ENCODE measurements at regions not wholly inside any gene's neighbourhood (a gene's known extent, or its start where the extent isn't known, plus 50 kb on each side); places are given as distances from the start of the nearest gene placed in this dataset.
"Not testable (repeated sequence)": the region's sequence is repeated elsewhere in the genome, so short reads cannot be mapped to it uniquely, and the experiment has no call there.

GRCh38 chrX:129323115-129323514 is 200.2 kb downstream of the SMARCA1 start:
- TF ChIP-seq, protein P1, sequence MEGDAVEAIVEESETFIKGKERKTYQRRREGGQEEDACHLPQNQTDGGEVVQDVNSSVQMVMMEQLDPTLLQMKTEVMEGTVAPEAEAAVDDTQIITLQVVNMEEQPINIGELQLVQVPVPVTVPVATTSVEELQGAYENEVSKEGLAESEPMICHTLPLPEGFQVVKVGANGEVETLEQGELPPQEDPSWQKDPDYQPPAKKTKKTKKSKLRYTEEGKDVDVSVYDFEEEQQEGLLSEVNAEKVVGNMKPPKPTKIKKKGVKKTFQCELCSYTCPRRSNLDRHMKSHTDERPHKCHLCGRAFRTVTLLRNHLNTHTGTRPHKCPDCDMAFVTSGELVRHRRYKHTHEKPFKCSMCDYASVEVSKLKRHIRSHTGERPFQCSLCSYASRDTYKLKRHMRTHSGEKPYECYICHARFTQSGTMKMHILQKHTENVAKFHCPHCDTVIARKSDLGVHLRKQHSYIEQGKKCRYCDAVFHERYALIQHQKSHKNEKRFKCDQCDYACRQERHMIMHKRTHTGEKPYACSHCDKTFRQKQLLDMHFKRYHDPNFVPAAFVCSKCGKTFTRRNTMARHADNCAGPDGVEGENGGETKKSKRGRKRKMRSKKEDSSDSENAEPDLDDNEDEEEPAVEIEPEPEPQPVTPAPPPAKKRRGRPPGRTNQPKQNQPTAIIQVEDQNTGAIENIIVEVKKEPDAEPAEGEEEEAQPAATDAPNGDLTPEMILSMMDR (IDR thresholded peaks at IDR 0.05): no peak
- no peaks in the 10 kb centered on the region for H3K4me1 ChIP-seq (ENCODE audit: control insufficient read depth in 1 of 2, low read depth in 2 of 2)
- no peak for DNase-seq (ENCODE audit: low spot score)
- H3K4me3 ChIP-seq: no peak overlapping the region
- H3K27ac ChIP-seq: no peak overlapping the region
- H3K9me3 ChIP-seq: no peaks in the 10 kb centered on the region
- no peaks in the 10 kb centered on the region for H3K27me3 ChIP-seq (replicated peaks; ENCODE audit: insufficient read depth)
- H3K36me3 ChIP-seq: no peaks in the 10 kb centered on the region
- ATAC-seq (ENCODE audit: insufficient number of reproducible peaks, low FRiP score, low read depth): no peak

DNA sequence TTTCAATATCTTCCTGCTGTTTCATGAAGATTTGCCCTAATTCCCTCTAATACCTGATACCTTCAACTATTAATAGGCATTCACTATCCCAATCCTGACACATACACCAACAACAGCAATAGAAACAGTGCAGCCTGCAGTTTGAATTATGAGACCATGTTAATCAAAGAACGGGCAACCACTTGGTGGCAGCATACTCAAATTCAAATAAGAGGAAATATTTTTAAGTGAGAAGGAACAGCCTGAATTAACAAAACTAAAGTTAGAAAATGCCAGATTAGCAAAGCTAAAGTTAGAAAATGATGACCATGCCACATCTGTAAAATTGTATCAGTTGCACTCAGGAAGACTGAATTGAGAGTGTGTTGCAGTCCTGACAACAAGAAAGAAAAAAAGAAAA is 204.9 kb downstream of the SMARCA1 start:
- Histone ChIP-seq H3K4me1 (ENCODE audit: control insufficient read depth in 1 of 2, low read depth in 2 of 2) (no peaks in the 10 kb centered on the region), H3K27me3 (replicated peaks; ENCODE audit: insufficient read depth) (no peaks in the 10 kb centered on the region), H3K9me3 (no peaks in the 10 kb centered on the region), H3K27ac (no peak overlapping the region), H3K4me3 (no peak overlapping the region), H3K36me3 (no peaks in the 10 kb centered on the region)
- ATAC-seq (ENCODE audit: insufficient number of reproducible peaks, low FRiP score, low read depth): no peak
- DNase-seq (ENCODE audit: low spot score): no peak
- TF ChIP-seq, protein P1 (IDR thresholded peaks at IDR 0.05): no peak

DNA sequence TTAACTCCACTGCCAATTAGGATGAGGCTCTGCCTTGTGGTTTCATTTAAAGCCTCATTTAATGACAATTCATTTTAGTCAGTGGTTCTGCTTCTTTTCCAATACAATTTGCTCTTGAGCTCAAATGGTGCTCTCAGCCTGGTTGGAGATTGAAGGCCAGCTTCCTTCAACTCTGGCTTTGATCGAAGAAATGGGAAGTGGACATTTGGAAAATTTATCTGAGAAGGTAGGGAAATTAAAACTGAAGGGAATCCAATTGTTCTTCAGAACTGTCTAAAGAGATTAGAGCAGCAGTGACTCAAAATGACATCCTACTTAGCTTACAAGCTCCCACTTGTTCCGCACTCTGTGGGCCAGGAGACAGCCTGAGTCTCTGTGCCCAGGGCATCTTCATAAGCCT is 206.8 kb downstream of the SMARCA1 start:
- no peaks in the 10 kb centered on the region for H3K36me3 ChIP-seq
- no peak overlapping the region for H3K27ac ChIP-seq
- no peak for DNase-seq (ENCODE audit: low spot score)
- no peak overlapping the region for H3K4me3 ChIP-seq
- TF ChIP-seq, protein P1 (IDR thresholded peaks at IDR 0.05): no peak
- no peak for ATAC-seq (ENCODE audit: insufficient number of reproducible peaks, low FRiP score, low read depth)
- no peaks in the 10 kb centered on the region for H3K4me1 ChIP-seq (ENCODE audit: control insufficient read depth in 1 of 2, low read depth in 2 of 2)
- H3K9me3 ChIP-seq: no peaks in the 10 kb centered on the region
- H3K27me3 ChIP-seq (replicated peaks; ENCODE audit: insufficient read depth): no peaks in the 10 kb centered on the region

GRCh38 chrX:129310000-129310399 is 213.3 kb downstream of the SMARCA1 start:
- Histone ChIP-seq H3K36me3 (no peaks in the 10 kb centered on the region), H3K27ac (no peak overlapping the region), H3K4me1 (ENCODE audit: control insufficient read depth in 1 of 2, low read depth in 2 of 2) (no peaks in the 10 kb centered on the region), H3K27me3 (replicated peaks; ENCODE audit: insufficient read depth) (no peaks in the 10 kb centered on the region), H3K4me3 (no peak overlapping the region), H3K9me3 (no peaks in the 10 kb centered on the region)
- ATAC-seq (ENCODE audit: insufficient number of reproducible peaks, low FRiP score, low read depth) (no peak), DNase-seq (ENCODE audit: low spot score) (no peak)
- TF ChIP-seq, protein P1 (IDR thresholded peaks at IDR 0.05): no peak

GRCh38 chrX:129262912-129263311 is 260.4 kb downstream of the SMARCA1 start:
- Histone ChIP-seq H3K9me3 (no peaks in the 10 kb centered on the region), H3K27ac (no peak overlapping the region), H3K4me3 (no peak overlapping the region), H3K27me3 (replicated peaks; ENCODE audit: insufficient read depth) (no peaks in the 10 kb centered on the region), H3K4me1 (ENCODE audit: control insufficient read depth in 1 of 2, low read depth in 2 of 2) (no peaks in the 10 kb centered on the region), H3K36me3 (no peaks in the 10 kb centered on the region)
- DNase-seq (ENCODE audit: low spot score) (no peak), ATAC-seq (ENCODE audit: insufficient number of reproducible peaks, low FRiP score, low read depth) (no peak)
- TF ChIP-seq, protein P1 (IDR thresholded peaks at IDR 0.05): no peak

DNA sequence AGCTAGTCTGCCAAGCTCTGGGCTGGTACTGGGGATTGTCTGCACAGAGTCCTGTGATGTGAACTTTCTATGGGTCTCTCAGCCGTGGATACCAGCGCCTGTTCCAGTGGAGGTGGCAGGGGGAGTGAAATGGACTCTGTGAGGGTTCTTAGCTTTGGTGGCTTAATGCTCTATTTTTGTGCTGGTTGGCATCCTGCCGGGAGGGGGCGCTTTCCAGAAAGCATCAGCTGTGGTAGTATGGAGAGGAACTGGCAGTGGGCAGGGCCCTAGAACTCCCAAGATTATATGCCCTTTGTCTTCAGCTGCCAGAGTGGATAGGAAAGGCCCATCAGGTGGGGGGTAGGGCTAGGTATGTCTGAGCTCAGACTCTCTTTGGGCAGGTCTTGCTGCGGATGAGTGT is 267.8 kb downstream of the SMARCA1 start:
- H3K4me1 ChIP-seq (ENCODE audit: control insufficient read depth in 1 of 2, low read depth in 2 of 2); H3K36me3 ChIP-seq; ATAC-seq (ENCODE audit: insufficient number of reproducible peaks, low FRiP score, low read depth); H3K9me3 ChIP-seq; H3K27ac ChIP-seq; H3K4me3 ChIP-seq; DNase-seq (ENCODE audit: low spot score); H3K27me3 ChIP-seq (replicated peaks; ENCODE audit: insufficient read depth): not testable (repeated sequence)
